ENCODE measurements at regions not wholly inside any gene's neighbourhood (a gene's known extent, or its start where the extent isn't known, plus 50 kb on each side); places are given as distances from the start of the nearest gene placed in this dataset.
A peak's percentile ranks its signal among the peaks of the same experiment; 100 is the strongest.

- 65% methylated on average over 2 of the region's 2 CpGs for WGBS, 2 donors
Observed at GRCh38 chr14:82126006-82126405, 592.4 kb upstream of the SEL1L start.

GRCh38 chr14:82134411-82134810 is 600.8 kb upstream of the SEL1L start:
- peaks cover 0 to 4% (median 0%) of the 10 kb centered on the region in 4 donors for H3K9me3 ChIP-seq (ENCODE audit: control insufficient read depth in 4 of 4, insufficient read depth in 3 of 4, low read length in 3 of 4)
- H3K27ac ChIP-seq (ENCODE audit: low read depth in 1 of 2, low read length in 1 of 2), result no peak overlapping the region
- no peaks in the 10 kb centered on the region for H3K27me3 ChIP-seq (ENCODE audit: control insufficient read depth in 3 of 3, insufficient read depth in 3 of 3, low read length in 2 of 3)
- no peak for TF ChIP-seq CTCF (IDR thresholded peaks at IDR 0.05; ENCODE audit: control extremely low read depth, extremely low read depth)
- ATAC-seq (ENCODE audit: insufficient read depth, low FRiP score), result no peak
- H3K36me3 ChIP-seq (ENCODE audit: control insufficient read depth in 4 of 4, insufficient read depth in 4 of 4, low read length in 4 of 4), result no peaks in the 10 kb centered on the region
- whole genome bisulfite sequencing, 2 donors, result 0% methylated on average over 1 of the region's 1 CpG
- no peak overlapping the region for H3K9ac ChIP-seq (ENCODE audit: insufficient read depth in 1 of 2, low read length in 2 of 2)
- DNase-seq, result peak in 2 of 3 donors; percentile 42 to 55
- no peak overlapping the region for H3K4me3 ChIP-seq
- peaks cover 0 to 14% (median 0%) of the 10 kb centered on the region in 5 donors for H3K4me1 ChIP-seq (ENCODE audit: control insufficient read depth in 5 of 5, insufficient read depth in 5 of 5, low read length in 5 of 5)

More at GRCh38 chr14:82126006-82126405, 592.4 kb upstream of the SEL1L start:
- no peak for TF ChIP-seq CTCF (IDR thresholded peaks at IDR 0.05; ENCODE audit: control extremely low read depth, extremely low read depth)
- no peak overlapping the region for H3K9ac ChIP-seq (ENCODE audit: insufficient read depth in 1 of 2, low read length in 2 of 2)
- no peak overlapping the region for H3K4me3 ChIP-seq
- peaks cover 0 to 3% (median 0%) of the 10 kb centered on the region in 5 donors for H3K4me1 ChIP-seq (ENCODE audit: control insufficient read depth in 5 of 5, insufficient read depth in 5 of 5, low read length in 5 of 5)
- DNase-seq, result no peak
- ATAC-seq (ENCODE audit: insufficient read depth, low FRiP score), result no peak
- H3K27ac ChIP-seq (ENCODE audit: low read depth in 1 of 2, low read length in 1 of 2), result no peak overlapping the region
- no peaks in the 10 kb centered on the region for H3K36me3 ChIP-seq (ENCODE audit: control insufficient read depth in 4 of 4, insufficient read depth in 4 of 4, low read length in 4 of 4)
- H3K27me3 ChIP-seq (ENCODE audit: control insufficient read depth in 3 of 3, insufficient read depth in 3 of 3, low read length in 2 of 3), result no peaks in the 10 kb centered on the region
- no peaks in the 10 kb centered on the region for H3K9me3 ChIP-seq (ENCODE audit: control insufficient read depth in 4 of 4, insufficient read depth in 3 of 4, low read length in 3 of 4)

- no peak overlapping the region for H3K27ac ChIP-seq (ENCODE audit: low read depth in 1 of 2, low read length in 1 of 2)
- DNase-seq (no peak), ATAC-seq (ENCODE audit: insufficient read depth, low FRiP score) (no peak)
- TF ChIP-seq CTCF (IDR thresholded peaks at IDR 0.05; ENCODE audit: control extremely low read depth, extremely low read depth), result no peak
- no peak overlapping the region for H3K4me3 ChIP-seq
- no peak overlapping the region for H3K9ac ChIP-seq (ENCODE audit: insufficient read depth in 1 of 2, low read length in 2 of 2)
- H3K4me1 ChIP-seq (ENCODE audit: control insufficient read depth in 5 of 5, insufficient read depth in 5 of 5, low read length in 5 of 5), result peaks cover 0 to 7% (median 0%) of the 10 kb centered on the region in 5 donors
- no peaks in the 10 kb centered on the region for H3K36me3 ChIP-seq (ENCODE audit: control insufficient read depth in 4 of 4, insufficient read depth in 4 of 4, low read length in 4 of 4)
- H3K27me3 ChIP-seq (ENCODE audit: control insufficient read depth in 3 of 3, insufficient read depth in 3 of 3, low read length in 2 of 3), result no peaks in the 10 kb centered on the region
- WGBS, 2 donors, result 66 to 82% methylated on average over 1 of the region's 1 CpG
- H3K9me3 ChIP-seq (ENCODE audit: control insufficient read depth in 4 of 4, insufficient read depth in 3 of 4, low read length in 3 of 4), result peaks cover 0 to 7% (median 2%) of the 10 kb centered on the region in 4 donors
Observed at GRCh38 chr14:82138431-82138830, 604.8 kb upstream of the SEL1L start.

GRCh38 chr14:82146846-82147245 is 613.2 kb upstream of the SEL1L start:
- H3K27me3 ChIP-seq (ENCODE audit: control insufficient read depth in 3 of 3, insufficient read depth in 3 of 3, low read length in 2 of 3), result no peaks in the 10 kb centered on the region

More at GRCh38 chr14:82146846-82147245, 613.2 kb upstream of the SEL1L start:
- no peak for TF ChIP-seq CTCF (IDR thresholded peaks at IDR 0.05; ENCODE audit: control extremely low read depth, extremely low read depth)
- no peak overlapping the region for H3K4me3 ChIP-seq
- no peaks in the 10 kb centered on the region for H3K4me1 ChIP-seq (ENCODE audit: control insufficient read depth in 5 of 5, insufficient read depth in 5 of 5, low read length in 5 of 5)
- peaks cover 0 to 3% (median 0%) of the 10 kb centered on the region in 4 donors for H3K9me3 ChIP-seq (ENCODE audit: control insufficient read depth in 4 of 4, insufficient read depth in 3 of 4, low read length in 3 of 4)
- DNase-seq (no peak), ATAC-seq (ENCODE audit: insufficient read depth, low FRiP score) (no peak)
- H3K36me3 ChIP-seq (ENCODE audit: control insufficient read depth in 4 of 4, insufficient read depth in 4 of 4, low read length in 4 of 4), result no peaks in the 10 kb centered on the region
- H3K27ac ChIP-seq (ENCODE audit: low read depth in 1 of 2, low read length in 1 of 2), result no peak overlapping the region
- H3K9ac ChIP-seq (ENCODE audit: insufficient read depth in 1 of 2, low read length in 2 of 2), result no peak overlapping the region
